Activated T-cell treated with anti-CD3 and anti-CD28 coated beads, Interleukin-2, amount 50 U/mL, for 24 hours (primary cell): ENCODE measurements at regions not wholly inside any gene's neighbourhood (a gene's known extent, or its start where the extent isn't known, plus 50 kb on each side); places are given as distances from the start of the nearest gene placed in this dataset.

Experiments
- DNase-seq: peaks from one replicate; pipeline ENCODE4 v3.0.0-alpha.2; 2020
- H3K27ac Mint-ChIP-seq: 2 replicates; pipeline ENCODE4 v1.8.0; 2020; ENCODE audit warnings: mild to moderate bottlenecking, mixed read lengths
- H3K27me3 Mint-ChIP-seq: 2 replicates; pipeline ENCODE4 v1.8.0; 2020; ENCODE audit warnings: mixed read lengths
- H3K36me3 Mint-ChIP-seq: 2 replicates; pipeline ENCODE4 v1.8.0; 2020; ENCODE audit warnings: low read depth, mixed read lengths
- H3K4me1 Mint-ChIP-seq: 2 replicates; pipeline ENCODE4 v1.8.0; 2020; ENCODE audit warnings: low read depth, mixed read lengths
- H3K4me3 Mint-ChIP-seq: 2 replicates; pipeline ENCODE4 v1.8.0; 2020; ENCODE audit warnings: mild to moderate bottlenecking, moderate library complexity, mixed read lengths
- H3K9me3 Mint-ChIP-seq: 2 replicates; pipeline ENCODE4 v1.8.0; 2020; ENCODE audit warnings: mixed read lengths

DNA sequence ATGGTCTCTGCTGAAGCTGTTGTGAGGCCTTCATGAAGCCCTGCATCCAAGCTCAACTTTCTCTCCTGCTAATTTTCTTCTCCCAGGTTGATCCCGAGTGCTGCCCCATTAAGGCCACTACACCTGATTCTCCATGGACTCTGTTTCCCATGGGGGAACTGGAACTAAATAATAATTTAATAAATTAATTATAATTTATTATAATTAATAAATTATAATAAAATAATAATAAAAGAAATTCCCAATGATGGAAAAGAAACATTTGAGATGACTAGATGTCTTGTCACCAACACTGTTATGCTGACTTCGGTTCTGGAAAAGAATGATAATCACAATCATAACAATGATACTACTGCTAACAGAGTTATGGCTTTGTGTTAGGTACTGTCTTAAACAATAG lies 211.2 kb upstream of the ZP4 start:
- Mint-ChIP-seq H3K27me3 (no peaks in the 10 kb centered on the region), H3K27ac (no peak overlapping the region)

DNA sequence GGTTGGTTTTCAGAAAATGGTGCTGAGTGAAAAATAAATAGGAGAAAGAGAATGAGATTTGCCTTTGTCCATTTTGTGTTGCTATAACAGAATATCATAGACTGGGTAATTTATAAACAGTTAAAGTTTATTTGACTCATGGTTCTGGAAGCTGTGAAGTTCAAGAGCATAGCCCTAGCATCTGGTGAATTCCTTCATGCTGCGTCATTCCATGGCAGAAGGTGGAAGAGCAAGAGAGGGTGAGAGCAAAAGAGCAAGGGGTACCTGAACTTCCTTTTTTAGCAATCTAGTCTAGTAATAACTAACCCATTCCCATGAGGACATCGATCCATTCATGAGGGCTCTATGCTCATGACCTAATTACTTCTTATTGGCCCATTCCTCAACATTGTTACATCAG lies 209.1 kb upstream of the ZP4 start:
- Mint-ChIP-seq H3K36me3 (no peaks in the 10 kb centered on the region), H3K27ac (no peak overlapping the region), H3K4me1 (no peaks in the 10 kb centered on the region), H3K27me3 (no peaks in the 10 kb centered on the region), H3K9me3 (peaks cover 8% of the 10 kb centered on the region), H3K4me3 (no peak overlapping the region)
- DNase-seq: no peak

More for the DNA sequence above, 211.2 kb upstream of the ZP4 start:
- Mint-ChIP-seq H3K4me3 (no peak overlapping the region), H3K9me3 (peaks cover 8% of the 10 kb centered on the region), H3K36me3 (no peaks in the 10 kb centered on the region), H3K4me1 (no peaks in the 10 kb centered on the region)
- DNase-seq: no peak

DNA sequence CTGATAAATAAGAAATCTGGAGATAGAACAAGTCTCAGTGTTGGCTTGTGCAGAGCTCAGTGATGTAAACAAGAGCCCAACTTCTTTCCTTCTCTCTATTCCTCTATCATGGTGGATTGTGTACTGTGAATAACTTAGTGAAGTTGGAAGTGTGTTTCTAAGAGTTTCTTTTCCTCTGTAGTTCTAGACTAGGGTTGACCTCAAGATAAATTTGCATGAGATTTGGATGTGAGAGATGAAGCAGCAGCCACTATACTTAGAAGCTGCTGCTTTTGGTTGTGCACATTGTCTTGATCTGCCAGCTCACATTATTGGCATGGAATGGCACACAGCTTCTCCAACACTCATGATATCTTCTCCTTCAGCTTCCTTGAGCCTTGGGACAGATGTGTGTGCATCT lies 198.9 kb upstream of the ZP4 start:
- DNase-seq: no peak
- no peaks in the 10 kb centered on the region for H3K27me3 Mint-ChIP-seq
- H3K4me3 Mint-ChIP-seq: no peak overlapping the region
- H3K4me1 Mint-ChIP-seq: no peaks in the 10 kb centered on the region
- H3K36me3 Mint-ChIP-seq: no peaks in the 10 kb centered on the region
- no peak overlapping the region for H3K27ac Mint-ChIP-seq
- H3K9me3 Mint-ChIP-seq: peaks cover 10% of the 10 kb centered on the region

- H3K36me3 Mint-ChIP-seq: no peaks in the 10 kb centered on the region
- H3K4me3 Mint-ChIP-seq: no peak overlapping the region
- no peak for DNase-seq
- H3K4me1 Mint-ChIP-seq: no peaks in the 10 kb centered on the region
- H3K27ac Mint-ChIP-seq: no peak overlapping the region
- H3K27me3 Mint-ChIP-seq: no peaks in the 10 kb centered on the region
- H3K9me3 Mint-ChIP-seq: peaks cover 10% of the 10 kb centered on the region
Measured at GRCh38 chr1:238088560-238089290, 198.0 kb upstream of the ZP4 start.

GRCh38 chr1:238073991-238074390 lies 183.3 kb upstream of the ZP4 start:
- DNase-seq: no peak
- Mint-ChIP-seq H3K27ac (no peak overlapping the region), H3K9me3 (peaks cover 15% of the 10 kb centered on the region), H3K4me3 (no peak overlapping the region), H3K36me3 (no peaks in the 10 kb centered on the region), H3K27me3 (no peaks in the 10 kb centered on the region), H3K4me1 (no peaks in the 10 kb centered on the region)

- H3K27ac Mint-ChIP-seq: no peak overlapping the region
- H3K9me3 Mint-ChIP-seq: peaks cover 7% of the 10 kb centered on the region
- H3K4me1 Mint-ChIP-seq: no peaks in the 10 kb centered on the region
- no peak overlapping the region for H3K4me3 Mint-ChIP-seq
- H3K27me3 Mint-ChIP-seq: no peaks in the 10 kb centered on the region
- no peaks in the 10 kb centered on the region for H3K36me3 Mint-ChIP-seq
- DNase-seq: no peak
Measured at GRCh38 chr1:238071061-238071460, 180.3 kb upstream of the ZP4 start.

DNA sequence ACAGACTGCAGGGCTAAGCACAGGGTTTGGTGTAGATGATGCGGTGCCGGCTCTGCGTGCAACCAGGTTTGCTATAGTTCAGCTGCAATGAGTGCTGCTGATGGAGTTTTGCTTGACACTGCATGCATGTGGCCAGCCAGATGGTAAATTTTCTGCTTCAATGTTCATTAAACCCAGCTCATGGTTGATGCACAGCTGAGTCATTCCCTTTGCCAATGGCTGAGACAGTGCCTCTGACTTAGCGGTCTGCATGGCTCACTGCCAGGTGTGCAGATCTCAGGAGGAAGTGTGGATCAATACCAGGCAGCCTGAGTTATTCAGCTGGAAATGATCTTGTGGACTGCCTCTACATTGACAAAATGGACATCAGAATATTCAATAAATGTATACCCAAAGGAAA lies 172.7 kb upstream of the ZP4 start:
- Mint-ChIP-seq H3K4me3 (no peak overlapping the region), H3K27ac (no peak overlapping the region), H3K9me3 (peaks cover 4% of the 10 kb centered on the region), H3K27me3 (no peaks in the 10 kb centered on the region), H3K36me3 (no peaks in the 10 kb centered on the region), H3K4me1 (no peaks in the 10 kb centered on the region)
- DNase-seq: no peak

DNA sequence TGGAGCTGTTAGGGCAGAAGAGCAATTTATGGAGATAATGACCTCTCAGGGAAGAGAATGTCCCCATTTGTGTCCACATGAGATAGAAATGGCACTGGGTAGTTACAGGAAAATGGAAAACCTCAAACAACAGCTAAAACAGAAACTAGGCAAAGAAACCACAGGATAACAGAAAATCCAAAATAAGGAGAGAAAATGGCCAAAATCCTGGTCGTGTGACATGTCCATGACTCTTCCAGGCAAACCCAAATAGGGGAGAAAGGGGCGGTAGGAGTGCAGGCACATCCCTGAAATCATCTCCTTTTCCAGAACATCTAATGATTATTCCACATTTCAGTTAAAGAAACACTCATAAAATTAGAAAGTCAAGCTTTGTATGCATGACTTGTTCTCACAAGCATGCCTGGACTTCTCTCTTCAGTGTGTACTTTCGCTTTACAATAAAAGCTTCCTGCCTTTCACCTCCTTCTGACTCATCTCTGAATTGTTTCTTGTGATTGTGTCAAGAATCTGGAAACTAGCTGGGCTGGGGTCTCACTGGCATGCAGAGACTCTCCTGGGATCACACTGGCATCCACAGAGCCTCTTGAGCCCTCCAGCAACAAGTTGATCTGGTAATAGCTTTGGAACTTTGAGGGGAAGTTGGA lies 171.4 kb upstream of the ZP4 start:
- no peaks in the 10 kb centered on the region for H3K36me3 Mint-ChIP-seq
- no peak overlapping the region for H3K4me3 Mint-ChIP-seq
- no peak for DNase-seq

DNA sequence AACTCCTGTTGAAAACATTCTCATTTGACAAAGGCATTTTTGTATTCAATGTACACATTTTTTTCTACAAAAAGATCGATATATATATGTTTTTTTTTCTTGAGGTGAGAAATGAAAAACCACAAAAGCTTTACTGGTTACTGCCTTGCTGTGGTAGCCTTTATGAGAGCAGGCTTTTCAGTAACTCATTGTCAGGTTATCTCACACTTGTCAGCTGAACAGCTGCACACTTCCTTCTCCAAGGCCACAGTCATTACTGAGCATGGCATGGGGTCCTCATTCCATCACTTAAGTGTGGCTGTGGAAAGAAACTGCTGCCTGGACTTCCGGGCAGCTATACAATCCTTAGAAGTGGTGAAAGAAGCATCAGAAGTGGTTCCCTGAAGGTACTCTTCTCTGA lies 169.3 kb upstream of the ZP4 start:
- no peak overlapping the region for H3K4me3 Mint-ChIP-seq
- DNase-seq: no peak

More for the DNA sequence above, 171.4 kb upstream of the ZP4 start:
- Mint-ChIP-seq H3K27ac (no peak overlapping the region), H3K9me3 (peaks cover 7% of the 10 kb centered on the region), H3K4me1 (no peaks in the 10 kb centered on the region), H3K27me3 (no peaks in the 10 kb centered on the region)

DNA sequence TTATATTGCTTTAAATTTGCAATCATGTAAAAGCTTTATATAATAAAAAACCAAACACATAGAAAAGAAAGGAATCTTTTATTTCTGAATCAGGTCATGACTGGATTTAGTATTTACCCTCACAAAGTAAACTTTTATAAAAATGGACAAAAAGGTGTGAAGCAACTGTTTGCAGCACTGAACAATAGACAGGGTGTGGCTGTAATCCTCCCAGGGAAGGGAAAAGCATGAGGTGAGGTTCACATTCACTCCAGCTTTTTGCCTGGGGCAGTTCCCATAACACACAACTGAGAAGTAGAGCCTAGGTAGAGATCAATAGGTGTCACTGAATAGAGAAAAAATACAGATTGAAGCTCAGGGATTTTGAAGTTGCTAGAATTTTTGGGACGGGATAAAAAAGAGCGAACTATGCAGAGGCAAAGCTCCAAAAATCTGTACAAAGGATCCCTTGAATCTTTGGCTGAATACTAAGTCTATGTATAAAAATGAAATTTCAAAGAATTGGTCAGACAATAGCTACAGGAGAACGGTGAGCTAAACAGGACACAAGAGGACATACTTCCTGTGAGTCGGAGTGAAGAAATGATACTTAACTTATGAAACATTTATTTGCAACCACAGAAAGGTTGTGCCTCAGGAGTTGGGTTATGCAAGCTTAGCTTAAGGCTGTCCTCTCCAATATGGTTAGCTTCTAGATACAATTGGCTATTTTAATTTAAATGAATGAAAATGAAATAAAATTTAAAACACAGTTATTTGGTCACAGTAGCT lies 162.0 kb upstream of the ZP4 start:
- H3K4me3 Mint-ChIP-seq: no peak overlapping the region
- no peak for DNase-seq
- H3K9me3 Mint-ChIP-seq: peaks cover 6% of the 10 kb centered on the region
- H3K4me1 Mint-ChIP-seq: no peaks in the 10 kb centered on the region
- no peaks in the 10 kb centered on the region for H3K36me3 Mint-ChIP-seq
- H3K27ac Mint-ChIP-seq: no peak overlapping the region
- no peaks in the 10 kb centered on the region for H3K27me3 Mint-ChIP-seq

More for the DNA sequence above, 169.3 kb upstream of the ZP4 start:
- Mint-ChIP-seq H3K27me3 (no peaks in the 10 kb centered on the region), H3K9me3 (peaks cover 7% of the 10 kb centered on the region), H3K36me3 (no peaks in the 10 kb centered on the region), H3K4me1 (no peaks in the 10 kb centered on the region), H3K27ac (no peak overlapping the region)

- H3K4me3 Mint-ChIP-seq: no peak overlapping the region
- no peaks in the 10 kb centered on the region for H3K4me1 Mint-ChIP-seq
- no peak for DNase-seq
- H3K27me3 Mint-ChIP-seq: no peaks in the 10 kb centered on the region
- no peaks in the 10 kb centered on the region for H3K36me3 Mint-ChIP-seq
- peaks cover 24% of the 10 kb centered on the region for H3K9me3 Mint-ChIP-seq
- H3K27ac Mint-ChIP-seq: no peak overlapping the region
Measured at GRCh38 chr1:238029126-238029525, 138.4 kb upstream of the ZP4 start.

GRCh38 chr1:238027366-238027765 lies 136.6 kb upstream of the ZP4 start:
- peaks cover 18% of the 10 kb centered on the region for H3K9me3 Mint-ChIP-seq
- H3K36me3 Mint-ChIP-seq: no peaks in the 10 kb centered on the region
- DNase-seq: no peak
- no peak overlapping the region for H3K4me3 Mint-ChIP-seq
- H3K4me1 Mint-ChIP-seq: no peaks in the 10 kb centered on the region
- no peak overlapping the region for H3K27ac Mint-ChIP-seq
- H3K27me3 Mint-ChIP-seq: no peaks in the 10 kb centered on the region

DNA sequence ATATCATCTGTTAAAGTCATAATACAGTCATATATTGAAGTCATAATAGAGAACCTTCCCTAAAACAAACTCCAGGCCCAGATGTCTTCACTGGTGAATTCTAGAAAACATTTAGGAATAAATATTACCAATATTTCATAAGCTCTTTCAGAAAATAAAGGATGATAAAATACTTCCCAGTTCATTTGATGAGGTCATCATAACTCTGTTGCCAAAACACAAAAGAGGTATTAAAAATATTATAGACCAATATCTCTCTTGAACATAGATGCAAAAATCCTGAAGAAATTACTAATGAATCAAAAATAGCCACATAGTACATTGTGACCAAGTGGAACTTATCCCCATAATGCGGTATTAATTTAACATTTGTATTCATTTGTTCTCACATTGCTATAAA lies 132.4 kb upstream of the ZP4 start:
- Mint-ChIP-seq H3K4me1 (no peaks in the 10 kb centered on the region), H3K27ac (no peak overlapping the region), H3K36me3 (no peaks in the 10 kb centered on the region), H3K27me3 (no peaks in the 10 kb centered on the region), H3K4me3 (no peak overlapping the region), H3K9me3 (peaks cover 9% of the 10 kb centered on the region)
- no peak for DNase-seq

- Mint-ChIP-seq H3K4me1 (no peaks in the 10 kb centered on the region), H3K4me3 (no peak overlapping the region), H3K9me3 (peaks cover 4% of the 10 kb centered on the region), H3K36me3 (no peaks in the 10 kb centered on the region), H3K27me3 (no peaks in the 10 kb centered on the region), H3K27ac (no peak overlapping the region)
- DNase-seq: no peak
Measured at GRCh38 chr1:238018214-238018613, 127.5 kb upstream of the ZP4 start.

GRCh38 chr1:238006779-238007178 lies 116.1 kb upstream of the ZP4 start:
- Mint-ChIP-seq H3K4me1 (no peaks in the 10 kb centered on the region), H3K27me3 (no peaks in the 10 kb centered on the region), H3K4me3 (no peak overlapping the region), H3K36me3 (no peaks in the 10 kb centered on the region), H3K27ac (no peak overlapping the region), H3K9me3 (no peaks in the 10 kb centered on the region)
- no peak for DNase-seq
